SIG-M5 (cell line): ENCODE measurements at regions not wholly inside any gene's neighbourhood (a gene's known extent, or its start where the extent isn't known, plus 50 kb on each side); places are given as distances from the start of the nearest gene placed in this dataset.

Experiments used
- DNase-seq: peaks from one replicate; lab custom pipeline; 2025; lab: John Stamatoyannopoulos, UW

DNA sequence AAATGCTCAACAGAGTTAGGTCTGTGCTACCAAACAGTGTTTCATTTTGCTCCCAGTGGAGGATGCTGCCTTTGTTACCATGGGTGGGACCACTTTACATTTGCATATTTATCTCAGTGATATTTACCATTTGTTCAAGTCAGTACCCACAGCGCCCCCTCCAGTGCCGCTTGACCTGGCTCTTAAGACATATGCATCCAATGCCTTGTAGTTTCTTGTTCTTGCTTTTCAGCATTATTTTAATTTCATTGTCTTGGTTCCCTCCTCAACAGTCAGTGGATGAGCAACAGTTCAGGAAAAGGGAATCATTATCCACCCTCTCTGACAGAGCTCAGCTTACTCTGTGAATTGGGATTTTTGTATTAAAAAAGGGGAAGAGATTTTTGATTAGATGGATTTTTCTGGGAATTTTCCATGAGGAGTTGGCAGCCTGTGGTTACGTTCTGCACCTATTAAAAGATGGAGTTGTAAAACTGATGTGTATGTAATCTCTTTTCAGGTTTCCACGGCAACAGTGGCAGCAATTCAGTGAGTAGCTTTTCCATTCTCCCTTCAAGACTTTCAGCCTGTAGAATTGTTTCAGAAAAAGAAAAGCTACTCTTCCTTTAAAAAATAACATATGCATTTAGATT, 240.5 kb upstream of the DAAM1 start:
- DNase-seq, result no peak

DNA sequence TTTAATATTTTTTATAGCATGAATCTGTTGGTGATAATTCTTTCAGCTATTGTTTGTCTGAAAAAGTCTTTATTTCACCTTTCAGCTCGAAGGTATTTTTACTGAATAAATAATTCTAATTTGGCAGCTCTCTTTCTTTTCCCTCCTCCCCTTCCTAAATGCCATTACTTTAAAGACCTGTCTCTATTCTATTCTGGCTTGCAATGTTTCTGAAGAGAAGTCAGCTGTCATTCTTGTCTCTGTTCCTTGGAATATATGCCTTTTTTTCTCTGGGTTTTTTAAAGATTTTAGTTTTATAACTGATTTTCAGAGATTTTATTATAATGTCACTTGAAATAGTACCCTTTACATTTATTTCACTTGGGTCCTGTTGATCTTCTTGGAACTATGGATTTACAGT, 237.9 kb upstream of the DAAM1 start:
- DNase-seq, result no peak

DNA sequence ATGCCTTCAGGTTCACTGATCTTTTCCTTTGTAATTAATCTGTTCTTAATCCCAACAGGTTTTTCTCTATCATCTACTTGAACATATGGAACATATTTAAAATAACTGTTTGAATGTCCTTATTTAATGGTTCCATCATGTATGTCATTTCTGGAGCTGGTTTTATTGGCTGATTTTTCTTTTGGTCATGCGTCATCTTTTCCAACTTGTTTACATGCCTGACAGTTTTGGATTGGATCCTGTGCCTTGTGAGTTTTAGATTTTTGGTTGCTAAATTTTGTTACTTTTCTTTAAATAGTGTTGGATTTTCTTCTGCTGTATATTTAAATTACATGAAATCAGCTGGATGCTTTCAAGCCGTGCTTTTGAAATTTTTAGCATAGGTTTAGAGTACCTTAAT, 237.3 kb upstream of the DAAM1 start:
- DNase-seq, result no peak

DNA sequence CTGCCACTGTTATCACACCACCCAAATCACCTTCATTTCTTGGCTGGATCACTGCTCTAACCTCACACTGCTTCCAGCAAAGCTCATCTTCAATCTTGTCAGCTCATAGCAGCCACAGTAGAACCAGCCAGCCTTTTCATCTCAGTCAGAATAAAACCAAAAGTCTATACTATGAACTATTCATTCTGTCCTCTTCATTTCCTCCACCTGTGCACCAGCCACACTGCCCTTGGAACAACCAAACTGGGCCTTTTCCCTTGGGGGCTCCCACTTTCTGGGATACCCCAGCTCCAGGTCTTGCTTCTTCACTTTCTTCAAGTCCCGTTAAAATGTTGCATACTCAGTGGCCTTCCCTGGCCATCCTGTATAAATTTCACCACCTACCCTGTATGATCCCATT, 234.4 kb upstream of the DAAM1 start:
- DNase-seq, result no peak

DNA sequence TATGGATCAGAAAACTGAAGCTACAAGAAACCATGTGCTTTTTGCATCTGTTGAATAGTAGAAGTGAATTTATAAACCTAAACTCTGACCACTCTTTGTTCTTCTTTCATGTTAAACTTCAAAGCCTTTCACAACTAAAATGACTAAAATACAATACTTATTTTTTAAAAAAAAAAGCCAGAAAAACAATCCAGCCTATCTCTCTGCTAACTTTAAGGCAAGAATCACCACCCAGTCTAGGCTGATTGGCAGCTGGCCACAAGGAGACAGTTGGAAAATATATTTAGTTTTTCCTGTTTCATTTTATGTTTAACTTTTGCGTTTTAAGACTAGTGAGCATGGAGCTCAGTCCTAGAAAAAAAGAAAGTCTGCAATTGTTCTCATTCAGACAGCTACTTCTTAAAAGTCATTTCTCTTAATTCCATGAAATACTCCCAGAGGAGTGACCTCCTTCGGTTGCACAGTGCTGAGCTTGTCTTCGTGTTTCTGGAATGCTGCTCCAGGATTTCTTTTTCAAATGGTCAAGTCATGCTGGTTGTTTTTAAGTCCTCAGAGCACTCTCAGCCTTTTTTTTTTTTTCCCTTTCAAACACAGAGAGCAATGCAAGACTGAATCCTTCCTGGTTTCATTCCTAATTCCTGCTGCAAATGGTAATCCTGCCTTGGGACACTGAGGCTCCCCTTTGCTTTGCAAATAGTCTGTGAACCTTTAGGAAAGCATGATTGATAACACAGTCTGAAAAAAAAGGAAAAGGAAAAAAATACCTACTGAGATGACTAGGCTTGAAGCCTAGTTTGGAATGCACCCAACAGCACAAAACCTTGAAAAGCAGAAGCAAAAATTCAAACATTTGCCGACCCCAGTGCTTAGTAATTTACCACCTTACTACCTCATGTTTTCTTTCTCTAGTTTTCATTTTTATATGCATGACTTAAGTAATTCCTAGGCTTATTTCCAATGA, 233.3 kb upstream of the DAAM1 start:
- no peak for DNase-seq

DNA sequence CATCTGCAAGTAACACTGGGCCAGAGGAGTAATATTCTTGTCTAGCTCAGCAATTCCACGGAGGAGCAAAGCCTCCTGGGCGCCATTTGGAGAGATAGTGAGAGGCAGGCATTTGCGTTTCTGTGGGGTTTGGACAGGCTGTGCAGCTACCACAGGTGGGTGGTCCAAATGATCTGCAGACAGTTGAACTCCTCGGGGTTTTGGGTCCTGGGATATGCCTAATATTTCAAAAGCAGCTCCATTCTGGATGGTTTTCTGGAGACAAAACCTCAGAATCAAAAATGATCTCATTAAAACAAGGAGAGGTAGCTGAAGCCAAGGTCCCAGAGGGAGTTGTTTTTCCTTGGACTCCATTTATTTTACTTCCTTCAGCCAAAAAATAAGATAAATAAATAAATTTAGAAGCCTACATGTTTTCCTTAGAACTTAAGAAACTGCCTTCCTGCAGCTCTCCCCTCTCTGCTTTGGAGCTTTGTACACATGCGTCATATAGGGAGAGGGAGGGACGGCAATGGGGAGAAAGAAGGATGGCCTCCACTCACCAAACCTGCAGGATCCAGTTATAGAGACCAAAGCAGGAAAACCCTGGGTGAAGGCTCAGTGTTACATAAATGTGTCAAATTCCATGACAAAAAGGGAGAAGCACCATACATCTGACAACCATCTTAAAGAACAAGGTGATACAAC, 227.3 kb upstream of the DAAM1 start:
- DNase-seq, result no peak

DNA sequence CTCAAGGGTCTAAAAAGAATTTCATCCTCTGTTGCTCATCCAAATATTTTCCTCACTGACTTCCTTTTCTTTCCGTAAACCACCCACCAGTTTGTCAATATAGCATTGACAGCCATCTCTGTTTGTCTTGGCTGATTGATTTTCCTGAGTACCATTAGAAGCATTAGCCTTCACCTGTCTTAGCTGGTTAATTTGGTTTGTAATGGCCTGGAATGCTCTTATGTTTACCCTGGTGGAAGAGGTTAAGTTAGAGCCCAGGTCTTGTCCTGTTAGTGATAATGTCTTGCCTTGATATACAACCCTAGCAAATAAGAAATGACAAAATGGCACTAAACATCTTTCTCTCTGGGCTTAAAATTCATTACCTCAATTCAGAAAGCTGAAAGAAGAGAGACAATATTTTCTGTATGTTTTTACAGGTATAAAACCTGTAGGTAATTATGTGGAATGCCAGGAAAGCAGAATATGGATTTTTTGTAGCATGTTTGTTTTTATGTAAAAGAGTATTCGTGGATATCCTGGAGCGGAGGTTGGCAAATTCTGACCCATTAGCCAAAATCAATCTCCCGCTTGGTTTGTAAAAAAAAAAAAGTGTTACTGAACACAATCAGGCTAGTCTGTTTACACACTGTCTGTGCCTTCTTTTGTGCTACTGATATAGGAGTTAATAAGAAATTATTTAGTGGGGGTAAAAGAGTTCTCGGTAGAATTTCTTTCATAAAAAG, 224.4 kb upstream of the DAAM1 start:
- no peak for DNase-seq

DNA sequence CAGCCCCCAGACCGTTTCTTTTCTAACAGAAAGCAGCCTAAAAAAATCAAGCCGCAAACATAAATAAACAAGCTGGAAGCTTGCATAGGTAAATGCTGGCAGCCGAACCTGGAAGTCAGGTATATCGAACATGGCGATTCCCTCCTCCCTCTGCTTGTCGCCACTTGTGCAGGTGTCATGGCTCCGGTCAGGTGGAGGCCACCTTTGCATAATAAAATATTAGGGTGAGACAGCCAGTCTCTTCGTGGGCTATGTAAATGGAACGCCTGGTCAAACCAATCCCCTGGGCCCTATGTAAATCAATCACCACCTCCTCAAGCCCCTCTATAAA, 223.9 kb upstream of the DAAM1 start:
- DNase-seq, result no peak

DNA sequence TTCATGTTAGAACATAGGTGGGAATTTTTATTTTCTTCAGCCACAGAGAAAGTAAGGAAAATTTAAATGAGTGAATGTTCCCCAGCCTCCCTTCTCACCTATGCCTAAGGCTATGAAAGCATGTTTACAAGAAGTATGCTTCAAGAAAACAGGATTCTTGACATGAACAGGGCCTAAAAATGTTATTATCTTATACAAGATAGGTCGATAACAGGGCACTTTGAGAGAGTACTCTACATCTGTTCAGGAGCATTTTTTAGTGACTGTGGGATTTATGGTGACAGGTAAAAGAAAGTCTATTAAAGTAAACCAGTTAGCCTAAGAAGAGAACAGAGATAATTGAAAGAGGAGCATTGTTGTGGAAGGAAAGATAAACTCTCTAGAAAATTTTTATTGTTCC, 222.9 kb upstream of the DAAM1 start:
- DNase-seq, result no peak

DNA sequence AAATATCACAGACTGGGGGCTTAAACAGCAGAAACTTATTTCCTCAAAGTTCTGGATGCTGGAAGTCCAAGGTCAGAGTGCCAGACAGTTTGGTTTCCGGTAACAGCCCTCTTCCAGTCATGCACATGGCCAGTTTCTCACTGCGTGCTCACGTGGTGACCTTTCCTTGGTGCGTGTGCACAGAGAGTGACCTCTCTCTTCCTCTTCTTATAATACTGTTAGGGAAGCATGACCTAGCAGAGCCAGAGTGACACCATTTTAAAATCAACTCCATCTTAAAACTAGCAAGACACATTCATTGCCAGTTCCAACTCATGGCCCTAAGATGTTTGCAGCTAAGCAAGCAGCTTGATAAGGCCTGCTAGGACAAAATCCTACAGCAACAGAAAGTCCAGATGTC, 221.5 kb upstream of the DAAM1 start:
- no peak for DNase-seq

DNA sequence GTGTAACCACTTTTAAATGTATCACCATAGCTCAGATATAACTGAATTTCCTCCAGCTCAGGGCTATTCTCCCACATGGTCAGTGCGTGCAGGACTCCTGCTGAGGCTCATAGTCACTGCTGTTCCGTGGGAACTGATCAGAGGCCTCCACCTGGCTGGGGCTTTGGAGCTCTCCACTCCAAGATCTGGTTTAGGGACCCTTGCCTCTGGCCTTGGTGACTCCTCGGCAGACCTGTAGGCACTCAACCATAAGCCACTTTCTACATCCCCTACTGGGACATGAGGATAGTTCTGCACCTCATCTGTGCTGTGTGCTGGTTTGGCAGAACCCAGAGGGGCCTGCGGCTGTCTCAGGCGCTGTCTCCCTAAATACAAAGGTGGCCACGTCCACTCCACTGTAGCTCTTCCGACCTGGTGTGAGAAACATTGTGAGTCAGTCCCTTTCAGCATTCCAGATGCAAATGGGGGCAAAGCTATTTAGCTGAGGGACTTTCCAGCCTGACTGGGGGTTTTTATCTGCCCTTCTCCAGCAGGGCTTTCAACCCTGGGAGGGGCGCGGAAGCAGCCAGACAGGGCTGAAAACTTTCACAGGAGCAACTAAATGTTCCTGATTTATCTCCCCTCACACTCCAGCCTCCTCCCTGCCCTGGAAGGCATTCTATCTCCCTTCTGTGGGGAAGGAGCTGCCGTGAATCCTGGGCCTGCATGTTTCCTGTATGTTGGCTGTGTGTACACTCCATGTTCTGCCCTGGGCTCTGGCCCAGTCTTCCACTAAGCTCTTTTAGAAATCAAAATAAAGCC, 218.3 kb upstream of the DAAM1 start:
- no peak for DNase-seq

DNA sequence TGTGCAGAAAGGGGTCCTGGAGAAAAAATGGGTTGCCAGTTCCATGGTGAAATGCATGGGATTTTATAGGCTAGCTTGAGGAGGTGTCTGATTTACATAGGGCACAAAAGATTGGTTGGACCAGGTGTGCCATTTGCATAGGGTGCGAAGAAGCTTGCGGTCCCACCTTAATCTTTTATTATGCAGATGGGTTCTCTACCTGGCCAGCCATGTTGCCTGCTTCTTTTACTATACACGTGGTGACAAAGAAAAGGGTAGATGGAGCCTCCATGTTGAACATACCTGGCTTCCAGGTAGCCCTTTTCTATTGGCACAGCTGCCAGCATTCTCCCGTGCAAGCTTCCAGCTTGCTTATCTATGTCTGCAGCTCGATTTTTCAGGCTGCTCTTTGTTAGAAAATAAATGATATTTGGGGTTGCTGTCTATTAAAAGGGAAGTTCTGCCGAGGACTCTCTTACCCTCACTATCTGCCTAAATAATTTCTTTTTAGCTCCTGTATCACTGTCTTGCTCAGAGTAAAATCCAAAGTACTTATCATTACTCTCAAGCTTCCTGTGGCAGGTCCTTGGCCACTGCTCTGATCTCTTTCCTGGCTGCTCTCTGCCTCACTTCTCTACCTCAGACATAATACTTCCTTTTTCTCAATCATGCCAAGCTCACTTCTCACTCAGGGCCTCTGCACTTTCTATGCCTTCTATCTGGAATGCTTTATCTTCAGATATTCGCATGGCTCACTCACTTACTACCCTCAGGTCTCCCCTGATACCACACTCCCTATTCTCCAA, 216.0 kb upstream of the DAAM1 start:
- no peak for DNase-seq

DNA sequence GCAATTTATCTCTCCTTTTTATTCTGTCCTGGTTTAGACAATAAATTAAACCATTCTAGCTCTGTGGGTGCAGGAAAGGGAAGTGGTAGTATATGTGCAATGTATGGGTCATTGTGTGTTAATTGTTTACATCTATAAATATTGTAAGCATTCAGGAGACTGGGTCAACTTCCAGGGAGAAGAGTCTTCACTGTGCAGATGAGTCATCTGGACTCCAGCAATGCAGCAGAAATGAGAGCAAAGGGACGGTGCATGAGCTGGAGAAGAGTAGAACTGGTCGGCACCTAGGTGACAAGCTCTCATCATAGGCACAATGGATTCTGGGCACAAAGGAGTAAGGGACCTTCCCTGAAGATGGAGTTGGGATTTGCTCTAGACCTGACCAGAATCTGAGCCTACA, 211.1 kb upstream of the DAAM1 start:
- DNase-seq, result no peak

DNA sequence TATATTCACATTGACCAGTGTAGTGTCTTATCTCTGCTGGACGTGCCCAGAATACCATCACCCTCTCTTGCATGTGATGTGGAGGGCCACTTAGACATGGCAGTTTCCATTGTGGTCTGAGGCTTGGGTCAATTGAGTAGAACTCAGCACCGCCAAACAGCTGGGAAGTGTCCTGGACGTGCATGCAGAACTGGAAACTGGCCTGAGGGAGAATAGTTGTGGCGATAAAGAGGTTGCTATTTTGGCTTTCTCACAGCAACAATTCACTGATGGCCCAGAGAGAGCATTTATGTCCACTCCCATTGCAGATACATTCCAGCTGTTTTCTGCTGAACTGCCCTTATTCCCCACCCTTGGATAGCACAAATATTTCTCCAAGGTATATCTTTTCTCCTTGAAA, 210.1 kb upstream of the DAAM1 start:
- DNase-seq, result no peak

DNA sequence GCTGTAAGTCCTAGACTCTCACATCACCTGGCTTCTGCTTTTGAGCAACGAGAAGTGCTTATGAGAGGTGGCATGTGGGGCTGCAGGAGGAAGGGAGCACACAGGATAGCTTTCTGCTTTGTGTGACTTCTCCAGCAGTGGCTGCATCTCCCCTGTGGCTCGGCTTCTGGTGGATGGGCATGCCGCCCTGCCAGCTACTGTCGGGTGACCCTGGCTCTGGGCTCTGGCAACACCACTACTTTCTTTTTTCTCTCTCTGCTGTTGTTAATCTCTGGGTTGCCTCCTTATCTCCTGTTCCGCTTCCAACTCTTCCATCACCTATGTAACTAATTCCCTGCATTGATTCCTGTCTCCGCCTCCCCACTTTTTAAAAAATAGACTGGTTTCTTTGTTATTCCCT, 209.1 kb upstream of the DAAM1 start:
- DNase-seq, result no peak

DNA sequence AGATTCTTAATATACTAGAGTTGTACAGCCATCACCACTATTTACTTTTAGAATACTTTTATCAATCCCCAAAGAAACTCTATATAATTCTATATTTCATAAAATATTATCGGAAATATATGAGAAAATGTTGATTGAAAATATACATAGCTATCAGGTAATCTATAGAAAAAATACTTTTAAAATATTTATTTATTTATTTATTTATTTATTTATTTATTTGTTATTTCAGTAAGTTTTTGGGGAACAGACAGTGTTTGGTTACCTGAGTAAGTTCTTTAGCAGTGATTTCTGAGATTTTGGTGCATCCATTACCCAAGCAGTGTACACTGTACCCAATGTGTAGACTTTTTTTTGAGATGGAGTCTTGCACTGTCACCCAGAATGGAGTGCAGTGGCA, 206.6 kb upstream of the DAAM1 start:
- DNase-seq, result no peak

DNA sequence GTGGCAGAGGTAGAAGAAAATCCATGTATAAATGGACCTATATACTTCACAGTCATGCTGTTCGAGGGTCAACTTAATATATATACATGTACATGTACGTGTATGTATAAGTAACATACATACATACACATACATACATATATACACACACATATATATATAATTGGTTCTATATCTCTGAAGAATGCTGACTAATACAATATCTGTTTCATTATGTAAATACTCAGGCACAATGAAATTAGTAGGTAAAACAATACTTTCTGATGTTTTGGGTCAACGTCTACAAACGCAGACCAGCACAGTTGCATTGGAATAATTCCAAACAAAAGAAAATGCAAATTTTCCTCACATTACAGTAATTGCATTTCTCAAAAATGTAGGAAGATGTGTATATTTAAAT, 202.7 kb upstream of the DAAM1 start:
- no peak for DNase-seq

DNA sequence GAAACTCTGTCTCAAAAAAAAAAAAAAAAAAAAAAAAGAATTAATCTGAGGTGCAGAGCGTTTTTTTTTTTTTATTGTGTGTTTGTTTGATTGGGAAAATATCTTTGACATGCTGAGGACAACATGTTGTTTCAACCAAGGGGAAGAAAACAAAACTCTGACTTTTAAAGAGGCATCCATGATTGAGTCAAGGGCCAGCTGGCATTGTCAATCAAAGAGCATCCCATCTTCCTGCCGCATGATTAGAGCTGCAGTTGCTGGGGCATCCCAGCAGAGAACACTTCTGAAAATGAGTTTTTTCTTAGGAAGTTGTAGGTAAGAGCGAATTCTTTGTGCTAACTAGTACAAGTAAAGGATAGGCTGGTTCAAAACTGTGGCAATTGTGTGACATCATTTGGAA, 200.9 kb upstream of the DAAM1 start:
- DNase-seq, result no peak

DNA sequence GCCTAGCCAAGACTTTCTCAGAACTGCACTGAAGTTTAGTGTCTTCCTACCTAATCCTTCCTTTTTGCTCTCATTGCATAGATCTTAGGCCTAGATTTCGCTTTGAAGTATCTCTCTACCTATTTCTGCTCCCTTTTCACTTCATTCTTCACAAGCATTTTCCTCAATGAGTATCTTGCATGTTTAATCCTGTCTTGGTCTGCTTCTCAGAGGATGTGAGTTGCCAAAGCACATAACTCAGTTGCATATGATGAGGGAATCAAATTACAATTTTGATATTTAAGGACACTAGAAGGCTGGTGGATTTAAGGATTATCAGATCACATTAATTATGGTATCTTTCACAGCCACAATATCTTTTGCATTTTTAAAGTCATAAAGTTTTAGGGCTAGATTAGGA, 195.5 kb upstream of the DAAM1 start:
- no peak for DNase-seq

DNA sequence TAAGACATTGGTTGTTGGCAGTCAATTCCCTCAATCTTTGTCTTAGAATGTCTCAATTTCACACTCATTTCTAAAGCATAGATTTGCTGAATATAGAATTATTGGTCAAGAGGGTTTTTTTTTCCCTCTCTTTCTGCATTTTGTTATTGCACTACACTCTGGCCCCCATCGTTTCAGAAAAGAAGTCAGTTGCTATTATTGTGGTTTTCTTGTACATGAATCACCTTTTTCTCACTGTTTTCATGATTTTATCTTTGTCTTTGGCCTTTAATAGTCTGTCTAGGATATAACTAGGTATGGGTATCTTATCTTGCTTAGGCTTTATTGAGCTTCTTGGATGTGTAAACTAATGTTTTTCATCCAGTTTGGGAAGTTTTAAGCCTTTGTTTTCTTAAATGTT, 194.3 kb upstream of the DAAM1 start:
- DNase-seq, result no peak

DNA sequence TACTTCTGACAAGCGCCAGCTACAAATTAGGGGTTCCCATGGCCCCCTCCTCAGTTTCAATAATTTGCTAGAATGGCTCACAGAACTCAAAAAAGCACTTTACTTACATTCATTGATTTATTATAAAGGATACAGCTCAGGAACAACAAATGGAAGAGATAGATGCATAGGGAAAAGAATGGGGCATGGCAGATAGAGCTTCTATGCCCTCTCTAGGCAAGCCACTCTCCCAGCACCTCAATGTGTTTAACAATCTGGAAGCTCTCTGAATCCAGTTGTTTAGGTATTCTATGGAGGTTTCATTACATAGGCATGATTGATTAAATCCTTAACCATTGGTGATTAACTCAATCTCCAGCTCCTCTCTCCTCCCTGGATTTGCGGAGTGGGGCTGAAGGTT, 184.5 kb upstream of the DAAM1 start:
- no peak for DNase-seq
